WTC11 (cell line): ENCODE measurements at regions not wholly inside any gene's neighbourhood (a gene's known extent, or its start where the extent isn't known, plus 50 kb on each side); places are given as distances from the start of the nearest gene placed in this dataset.

Experiments used
- ATAC-seq: fragments of 200-7000 bp; cut with Tn5 transposase; 2 replicates; pipeline ENCODE4 v1.10.0; 2021; ENCODE audit warnings: mild to moderate bottlenecking, moderate library complexity
- CTCF ChIA-PET: fragments of 300-600 bp; sonication (Branson Sonifier 250); formaldehyde crosslinking; loops from one replicate; lab custom pipeline; 2021; ENCODE audit warnings: antibody characterized with exemption; lab: Charles Lee
- POLR2A ChIA-PET: fragments of 350-600 bp; sonication (Branson Sonifier 250); formaldehyde crosslinking; loops from one replicate; lab custom pipeline; 2021; ENCODE audit warnings: antibody characterized with exemption; lab: Charles Lee
- DNase-seq: peaks from one replicate; pipeline ENCODE4 v3.0.0; 2021; ENCODE audit warnings: low spot score
- H3K27ac Mint-ChIP-seq: 2 replicates; pipeline ENCODE4 v1.8.0; 2021; ENCODE audit warnings: mixed read lengths
- H3K27me3 Mint-ChIP-seq: 2 replicates; pipeline ENCODE4 v1.8.0; 2021; ENCODE audit warnings: low read depth, mild to moderate bottlenecking, moderate library complexity, mixed read lengths
- H3K36me3 Mint-ChIP-seq: 2 replicates; pipeline ENCODE4 v1.8.0; 2021; ENCODE audit warnings: mixed read lengths
- H3K4me1 Mint-ChIP-seq: 2 replicates; pipeline ENCODE4 v1.8.0; 2022; ENCODE audit warnings: mixed read lengths
- H3K4me3 Mint-ChIP-seq: 2 replicates; pipeline ENCODE4 v1.8.0; 2021; ENCODE audit warnings: mild to moderate bottlenecking, moderate library complexity, mixed read lengths
- H3K9me3 Mint-ChIP-seq: 2 replicates; pipeline ENCODE4 v1.8.0; 2021; ENCODE audit warnings: mixed read lengths
- ESRRA ChIP-seq: sonication (generic); formaldehyde crosslinking; IDR thresholded peaks from 2 replicates; pipeline ENCODE4 v1.8.1; 2022; ENCODE audit warnings: mild to moderate bottlenecking, missing genetic modification reagents, borderline replicate concordance
- HMGA2 ChIP-seq: fragments of 250-450 bp; sonication (Bioruptor Pico); IDR thresholded peaks from 2 replicates; pipeline ENCODE4 v1.4.0; 2021; ENCODE audit warnings: mild to moderate bottlenecking, moderate library complexity
- NFATC4 ChIP-seq: fragments of 250-450 bp; sonication (Bioruptor Pico); IDR thresholded peaks from 2 replicates; pipeline ENCODE4 v1.9.0; 2021; ENCODE audit warnings: mild to moderate bottlenecking
- NFYB ChIP-seq: sonication (generic); formaldehyde crosslinking; conservative IDR thresholded peaks from 2 replicates; pipeline ENCODE4 v1.8.0; 2022; ENCODE audit warnings: low read depth, missing genetic modification reagents
- NR3C1 ChIP-seq: sonication (generic); formaldehyde crosslinking; conservative IDR thresholded peaks from 2 replicates; pipeline ENCODE4 v1.8.1; 2023; ENCODE audit warnings: low read depth, mild to moderate bottlenecking, missing genetic modification reagents
- PRRX2 ChIP-seq: fragments of 250-450 bp; sonication (Bioruptor Pico); IDR thresholded peaks from 2 replicates; pipeline ENCODE4 v1.8.0; 2021; ENCODE audit warnings: mild to moderate bottlenecking
- SMAD3 ChIP-seq: sonication (generic); formaldehyde crosslinking; IDR thresholded peaks from 2 replicates; pipeline ENCODE4 v1.8.0; 2022; ENCODE audit warnings: missing genetic modification reagents, mild to moderate bottlenecking, borderline replicate concordance
- TEAD1 ChIP-seq: sonication (generic); formaldehyde crosslinking; IDR thresholded peaks from 2 replicates; pipeline ENCODE4 v1.8.0; 2022; ENCODE audit warnings: mild to moderate bottlenecking, missing genetic modification reagents
- TEAD4 ChIP-seq: sonication (generic); formaldehyde crosslinking; IDR thresholded peaks from 2 replicates; pipeline ENCODE4 v1.8.0; 2022; ENCODE audit warnings: mild to moderate bottlenecking, missing genetic modification reagents
- TP53 ChIP-seq: sonication (generic); formaldehyde crosslinking; IDR thresholded peaks from 2 replicates; pipeline ENCODE4 v1.8.1; 2023; ENCODE audit warnings: mild to moderate bottlenecking, missing genetic modification reagents
- ZNF396 ChIP-seq: fragments of 250-450 bp; sonication (Bioruptor Pico); IDR thresholded peaks from 2 replicates; pipeline ENCODE4 v1.8.0; 2021; ENCODE audit warnings: mild to moderate bottlenecking, moderate library complexity, borderline replicate concordance
- TF ChIP-seq, protein P1 (sequence below): sonication (generic); formaldehyde crosslinking; IDR thresholded peaks from 2 replicates; pipeline ENCODE4 v1.8.1; 2023; ENCODE audit warnings: mild to moderate bottlenecking, missing genetic modification reagents, borderline replicate concordance
- TF ChIP-seq, protein P2 (sequence below): sonication (generic); formaldehyde crosslinking; IDR thresholded peaks from 2 replicates; pipeline ENCODE4 v1.8.0; 2023; ENCODE audit warnings: missing genetic modification reagents
- TF ChIP-seq, protein P3 (sequence below): sonication (generic); formaldehyde crosslinking; conservative IDR thresholded peaks from 2 replicates; pipeline ENCODE4 v1.8.1; 2023; ENCODE audit warnings: mild to moderate bottlenecking, low read depth, missing genetic modification reagents, moderate library complexity
- TF ChIP-seq, protein P4 (sequence below): sonication (generic); formaldehyde crosslinking; IDR thresholded peaks from 2 replicates; pipeline ENCODE4 v1.8.1; 2023; ENCODE audit warnings: mild to moderate bottlenecking, moderate library complexity, missing genetic modification reagents
- TF ChIP-seq, protein P5 (sequence below): sonication (generic); formaldehyde crosslinking; IDR thresholded peaks from 2 replicates; pipeline ENCODE4 v1.8.0; 2022; ENCODE audit warnings: mild to moderate bottlenecking, missing genetic modification reagents
- TF ChIP-seq, protein P6 (sequence below): sonication (generic); formaldehyde crosslinking; IDR thresholded peaks from 2 replicates; pipeline ENCODE4 v1.8.0; 2022; ENCODE audit warnings: mild to moderate bottlenecking, missing genetic modification reagents
- TF ChIP-seq, protein P7 (sequence below): sonication (generic); formaldehyde crosslinking; IDR thresholded peaks from 2 replicates; pipeline ENCODE4 v1.8.0; 2023; ENCODE audit warnings: missing genetic modification reagents, mild to moderate bottlenecking, borderline replicate concordance

DNA sequence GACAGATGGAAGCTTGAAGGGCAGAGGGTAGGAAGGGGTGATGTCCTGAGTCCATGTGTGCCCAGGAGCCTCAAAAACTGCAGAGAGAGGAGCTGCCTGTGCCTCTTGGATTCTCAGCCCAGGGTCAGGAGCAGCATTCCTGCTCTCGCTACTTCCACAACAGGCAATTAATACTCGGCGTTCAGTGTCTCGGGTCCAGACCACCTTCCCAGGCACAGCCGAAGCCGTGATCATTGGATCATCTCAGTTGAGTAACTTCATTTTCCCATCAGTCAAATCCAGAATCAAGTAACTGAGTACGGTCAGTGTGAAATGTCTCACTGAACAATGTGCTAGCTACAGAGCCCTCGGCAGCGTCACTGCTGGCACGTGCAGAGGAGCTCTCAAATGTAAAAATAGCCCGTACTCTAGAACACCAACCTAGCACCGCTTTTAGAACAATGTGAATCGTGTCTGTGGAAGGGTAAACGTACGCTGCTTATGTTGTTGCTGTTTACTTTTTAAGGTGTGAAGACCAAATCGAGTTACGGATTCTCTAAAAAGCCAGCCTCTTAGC lies 63.5 kb upstream of the IRX4 start (continued):
- TF ChIP-seq, protein P1, sequence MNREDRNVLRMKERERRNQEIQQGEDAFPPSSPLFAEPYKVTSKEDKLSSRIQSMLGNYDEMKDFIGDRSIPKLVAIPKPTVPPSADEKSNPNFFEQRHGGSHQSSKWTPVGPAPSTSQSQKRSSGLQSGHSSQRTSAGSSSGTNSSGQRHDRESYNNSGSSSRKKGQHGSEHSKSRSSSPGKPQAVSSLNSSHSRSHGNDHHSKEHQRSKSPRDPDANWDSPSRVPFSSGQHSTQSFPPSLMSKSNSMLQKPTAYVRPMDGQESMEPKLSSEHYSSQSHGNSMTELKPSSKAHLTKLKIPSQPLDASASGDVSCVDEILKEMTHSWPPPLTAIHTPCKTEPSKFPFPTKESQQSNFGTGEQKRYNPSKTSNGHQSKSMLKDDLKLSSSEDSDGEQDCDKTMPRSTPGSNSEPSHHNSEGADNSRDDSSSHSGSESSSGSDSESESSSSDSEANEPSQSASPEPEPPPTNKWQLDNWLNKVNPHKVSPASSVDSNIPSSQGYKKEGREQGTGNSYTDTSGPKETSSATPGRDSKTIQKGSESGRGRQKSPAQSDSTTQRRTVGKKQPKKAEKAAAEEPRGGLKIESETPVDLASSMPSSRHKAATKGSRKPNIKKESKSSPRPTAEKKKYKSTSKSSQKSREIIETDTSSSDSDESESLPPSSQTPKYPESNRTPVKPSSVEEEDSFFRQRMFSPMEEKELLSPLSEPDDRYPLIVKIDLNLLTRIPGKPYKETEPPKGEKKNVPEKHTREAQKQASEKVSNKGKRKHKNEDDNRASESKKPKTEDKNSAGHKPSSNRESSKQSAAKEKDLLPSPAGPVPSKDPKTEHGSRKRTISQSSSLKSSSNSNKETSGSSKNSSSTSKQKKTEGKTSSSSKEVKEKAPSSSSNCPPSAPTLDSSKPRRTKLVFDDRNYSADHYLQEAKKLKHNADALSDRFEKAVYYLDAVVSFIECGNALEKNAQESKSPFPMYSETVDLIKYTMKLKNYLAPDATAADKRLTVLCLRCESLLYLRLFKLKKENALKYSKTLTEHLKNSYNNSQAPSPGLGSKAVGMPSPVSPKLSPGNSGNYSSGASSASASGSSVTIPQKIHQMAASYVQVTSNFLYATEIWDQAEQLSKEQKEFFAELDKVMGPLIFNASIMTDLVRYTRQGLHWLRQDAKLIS: no peak
- TF ChIP-seq, protein P2, sequence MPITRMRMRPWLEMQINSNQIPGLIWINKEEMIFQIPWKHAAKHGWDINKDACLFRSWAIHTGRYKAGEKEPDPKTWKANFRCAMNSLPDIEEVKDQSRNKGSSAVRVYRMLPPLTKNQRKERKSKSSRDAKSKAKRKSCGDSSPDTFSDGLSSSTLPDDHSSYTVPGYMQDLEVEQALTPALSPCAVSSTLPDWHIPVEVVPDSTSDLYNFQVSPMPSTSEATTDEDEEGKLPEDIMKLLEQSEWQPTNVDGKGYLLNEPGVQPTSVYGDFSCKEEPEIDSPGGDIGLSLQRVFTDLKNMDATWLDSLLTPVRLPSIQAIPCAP (CRISPR knock-in tag): no peak

DNA sequence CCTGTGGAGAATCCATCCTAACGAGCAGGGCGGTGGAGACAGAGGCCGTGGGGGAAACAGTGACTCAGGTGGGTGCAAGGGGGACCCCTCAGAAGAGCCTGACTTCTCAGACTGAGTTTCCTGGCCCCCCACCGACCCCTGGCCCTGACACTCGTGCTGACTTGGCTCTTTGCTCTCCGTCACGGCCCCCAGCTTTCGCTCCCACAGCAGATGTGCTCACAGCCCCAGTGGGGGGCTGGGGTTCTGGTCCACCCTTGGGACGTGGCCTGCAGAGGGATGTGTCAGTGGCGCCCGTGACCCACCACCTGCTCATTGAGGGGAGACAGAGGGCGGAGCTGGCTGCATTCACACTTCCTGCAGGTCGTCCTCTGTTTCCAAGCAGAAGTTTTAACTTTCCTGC lies 62.9 kb upstream of the IRX4 start:
- DNase-seq (no peak), ATAC-seq (no peak)
- H3K9me3 Mint-ChIP-seq: peaks cover 9% of the 10 kb centered on the region
- H3K27me3 Mint-ChIP-seq: no peaks in the 10 kb centered on the region
- no peak overlapping the region for H3K4me3 Mint-ChIP-seq
- H3K4me1 Mint-ChIP-seq: peaks cover 16% of the 10 kb centered on the region
- TF ChIP-seq TP53 (CRISPR knock-in tag) (no peak), SMAD3 (CRISPR knock-in tag) (no peak), TEAD1 (CRISPR knock-in tag) (no peak), HMGA2 (CRISPR knock-in tag) (no peak), ZNF396 (CRISPR knock-in tag) (no peak), NFYB (CRISPR knock-in tag) (no peak), NR3C1 (CRISPR knock-in tag) (no peak), NFATC4 (CRISPR knock-in tag) (no peak), TEAD4 (no peak), PRRX2 (CRISPR knock-in tag) (no peak), ESRRA (no peak)
- TF ChIP-seq, protein P2 (CRISPR knock-in tag): no peak
- TF ChIP-seq, protein P3, sequence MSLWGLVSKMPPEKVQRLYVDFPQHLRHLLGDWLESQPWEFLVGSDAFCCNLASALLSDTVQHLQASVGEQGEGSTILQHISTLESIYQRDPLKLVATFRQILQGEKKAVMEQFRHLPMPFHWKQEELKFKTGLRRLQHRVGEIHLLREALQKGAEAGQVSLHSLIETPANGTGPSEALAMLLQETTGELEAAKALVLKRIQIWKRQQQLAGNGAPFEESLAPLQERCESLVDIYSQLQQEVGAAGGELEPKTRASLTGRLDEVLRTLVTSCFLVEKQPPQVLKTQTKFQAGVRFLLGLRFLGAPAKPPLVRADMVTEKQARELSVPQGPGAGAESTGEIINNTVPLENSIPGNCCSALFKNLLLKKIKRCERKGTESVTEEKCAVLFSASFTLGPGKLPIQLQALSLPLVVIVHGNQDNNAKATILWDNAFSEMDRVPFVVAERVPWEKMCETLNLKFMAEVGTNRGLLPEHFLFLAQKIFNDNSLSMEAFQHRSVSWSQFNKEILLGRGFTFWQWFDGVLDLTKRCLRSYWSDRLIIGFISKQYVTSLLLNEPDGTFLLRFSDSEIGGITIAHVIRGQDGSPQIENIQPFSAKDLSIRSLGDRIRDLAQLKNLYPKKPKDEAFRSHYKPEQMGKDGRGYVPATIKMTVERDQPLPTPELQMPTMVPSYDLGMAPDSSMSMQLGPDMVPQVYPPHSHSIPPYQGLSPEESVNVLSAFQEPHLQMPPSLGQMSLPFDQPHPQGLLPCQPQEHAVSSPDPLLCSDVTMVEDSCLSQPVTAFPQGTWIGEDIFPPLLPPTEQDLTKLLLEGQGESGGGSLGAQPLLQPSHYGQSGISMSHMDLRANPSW: no peak
- TF ChIP-seq, protein P4, sequence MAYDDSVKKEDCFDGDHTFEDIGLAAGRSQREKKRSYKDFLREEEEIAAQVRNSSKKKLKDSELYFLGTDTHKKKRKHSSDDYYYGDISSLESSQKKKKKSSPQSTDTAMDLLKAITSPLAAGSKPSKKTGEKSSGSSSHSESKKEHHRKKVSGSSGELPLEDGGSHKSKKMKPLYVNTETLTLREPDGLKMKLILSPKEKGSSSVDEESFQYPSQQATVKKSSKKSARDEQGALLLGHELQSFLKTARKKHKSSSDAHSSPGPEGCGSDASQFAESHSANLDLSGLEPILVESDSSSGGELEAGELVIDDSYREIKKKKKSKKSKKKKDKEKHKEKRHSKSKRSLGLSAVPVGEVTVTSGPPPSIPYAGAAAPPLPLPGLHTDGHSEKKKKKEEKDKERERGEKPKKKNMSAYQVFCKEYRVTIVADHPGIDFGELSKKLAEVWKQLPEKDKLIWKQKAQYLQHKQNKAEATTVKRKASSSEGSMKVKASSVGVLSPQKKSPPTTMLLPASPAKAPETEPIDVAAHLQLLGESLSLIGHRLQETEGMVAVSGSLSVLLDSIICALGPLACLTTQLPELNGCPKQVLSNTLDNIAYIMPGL (CRISPR knock-in tag): no peak
- TF ChIP-seq, protein P5, sequence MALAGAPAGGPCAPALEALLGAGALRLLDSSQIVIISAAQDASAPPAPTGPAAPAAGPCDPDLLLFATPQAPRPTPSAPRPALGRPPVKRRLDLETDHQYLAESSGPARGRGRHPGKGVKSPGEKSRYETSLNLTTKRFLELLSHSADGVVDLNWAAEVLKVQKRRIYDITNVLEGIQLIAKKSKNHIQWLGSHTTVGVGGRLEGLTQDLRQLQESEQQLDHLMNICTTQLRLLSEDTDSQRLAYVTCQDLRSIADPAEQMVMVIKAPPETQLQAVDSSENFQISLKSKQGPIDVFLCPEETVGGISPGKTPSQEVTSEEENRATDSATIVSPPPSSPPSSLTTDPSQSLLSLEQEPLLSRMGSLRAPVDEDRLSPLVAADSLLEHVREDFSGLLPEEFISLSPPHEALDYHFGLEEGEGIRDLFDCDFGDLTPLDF (CRISPR knock-in tag): no peak
- TF ChIP-seq, protein P6, sequence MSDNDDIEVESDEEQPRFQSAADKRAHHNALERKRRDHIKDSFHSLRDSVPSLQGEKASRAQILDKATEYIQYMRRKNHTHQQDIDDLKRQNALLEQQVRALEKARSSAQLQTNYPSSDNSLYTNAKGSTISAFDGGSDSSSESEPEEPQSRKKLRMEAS: no peak
- TF ChIP-seq, protein P7, sequence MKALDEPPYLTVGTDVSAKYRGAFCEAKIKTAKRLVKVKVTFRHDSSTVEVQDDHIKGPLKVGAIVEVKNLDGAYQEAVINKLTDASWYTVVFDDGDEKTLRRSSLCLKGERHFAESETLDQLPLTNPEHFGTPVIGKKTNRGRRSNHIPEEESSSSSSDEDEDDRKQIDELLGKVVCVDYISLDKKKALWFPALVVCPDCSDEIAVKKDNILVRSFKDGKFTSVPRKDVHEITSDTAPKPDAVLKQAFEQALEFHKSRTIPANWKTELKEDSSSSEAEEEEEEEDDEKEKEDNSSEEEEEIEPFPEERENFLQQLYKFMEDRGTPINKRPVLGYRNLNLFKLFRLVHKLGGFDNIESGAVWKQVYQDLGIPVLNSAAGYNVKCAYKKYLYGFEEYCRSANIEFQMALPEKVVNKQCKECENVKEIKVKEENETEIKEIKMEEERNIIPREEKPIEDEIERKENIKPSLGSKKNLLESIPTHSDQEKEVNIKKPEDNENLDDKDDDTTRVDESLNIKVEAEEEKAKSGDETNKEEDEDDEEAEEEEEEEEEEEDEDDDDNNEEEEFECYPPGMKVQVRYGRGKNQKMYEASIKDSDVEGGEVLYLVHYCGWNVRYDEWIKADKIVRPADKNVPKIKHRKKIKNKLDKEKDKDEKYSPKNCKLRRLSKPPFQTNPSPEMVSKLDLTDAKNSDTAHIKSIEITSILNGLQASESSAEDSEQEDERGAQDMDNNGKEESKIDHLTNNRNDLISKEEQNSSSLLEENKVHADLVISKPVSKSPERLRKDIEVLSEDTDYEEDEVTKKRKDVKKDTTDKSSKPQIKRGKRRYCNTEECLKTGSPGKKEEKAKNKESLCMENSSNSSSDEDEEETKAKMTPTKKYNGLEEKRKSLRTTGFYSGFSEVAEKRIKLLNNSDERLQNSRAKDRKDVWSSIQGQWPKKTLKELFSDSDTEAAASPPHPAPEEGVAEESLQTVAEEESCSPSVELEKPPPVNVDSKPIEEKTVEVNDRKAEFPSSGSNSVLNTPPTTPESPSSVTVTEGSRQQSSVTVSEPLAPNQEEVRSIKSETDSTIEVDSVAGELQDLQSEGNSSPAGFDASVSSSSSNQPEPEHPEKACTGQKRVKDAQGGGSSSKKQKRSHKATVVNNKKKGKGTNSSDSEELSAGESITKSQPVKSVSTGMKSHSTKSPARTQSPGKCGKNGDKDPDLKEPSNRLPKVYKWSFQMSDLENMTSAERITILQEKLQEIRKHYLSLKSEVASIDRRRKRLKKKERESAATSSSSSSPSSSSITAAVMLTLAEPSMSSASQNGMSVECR (CRISPR knock-in tag): no peak
- H3K27ac Mint-ChIP-seq: no peak overlapping the region
- no peaks in the 10 kb centered on the region; the same call in 1 of the 2 replicates for H3K36me3 Mint-ChIP-seq
- ChIA-PET POLR2A (no interaction called here), CTCF (no interaction called here)
